NCI-H2196 (cell line): ENCODE measurements at regions not wholly inside any gene's neighbourhood (a gene's known extent, or its start where the extent isn't known, plus 50 kb on each side); places are given as distances from the start of the nearest gene placed in this dataset.
"Not testable (repeated sequence)": the region's sequence is repeated elsewhere in the genome, so short reads cannot be mapped to it uniquely, and the experiment has no call there.

Source experiments
- DNase-seq: peaks from one replicate; lab custom pipeline; 2025; ENCODE audit not compliant: unreplicated experiment; lab: John Stamatoyannopoulos, UW

GRCh38 chr13:81138353-81138980 lies 797.5 kb upstream of the SPRY2 start:
- no peak for DNase-seq

GRCh38 chr13:81133066-81133465 lies 792.1 kb upstream of the SPRY2 start:
- DNase-seq: no peak

GRCh38 chr13:81117416-81117815 lies 776.5 kb upstream of the SPRY2 start:
- no peak for DNase-seq

GRCh38 chr13:81116461-81117282 lies 775.7 kb upstream of the SPRY2 start:
- DNase-seq: no peak

GRCh38 chr13:81109026-81109425 lies 768.1 kb upstream of the SPRY2 start:
- no peak for DNase-seq

- no peak for DNase-seq
Observed at GRCh38 chr13:81106348-81106747, 765.4 kb upstream of the SPRY2 start.

- DNase-seq: no peak
Observed at GRCh38 chr13:81104035-81104715, 763.2 kb upstream of the SPRY2 start.

GRCh38 chr13:81102066-81102465 lies 761.1 kb upstream of the SPRY2 start:
- DNase-seq: not testable (repeated sequence)

- no peak for DNase-seq
Observed at GRCh38 chr13:81089371-81090157, 748.6 kb upstream of the SPRY2 start.

GRCh38 chr13:81080911-81081454 lies 740.1 kb upstream of the SPRY2 start:
- no peak for DNase-seq

- no peak for DNase-seq
Observed at GRCh38 chr13:81078048-81078447, 737.1 kb upstream of the SPRY2 start.

GRCh38 chr13:81069822-81070221 lies 728.9 kb upstream of the SPRY2 start:
- DNase-seq: not testable (repeated sequence)

- no peak for DNase-seq
Observed at GRCh38 chr13:81058916-81059290, 718.0 kb upstream of the SPRY2 start.

- DNase-seq: no peak
Observed at GRCh38 chr13:81058211-81058915, 717.4 kb upstream of the SPRY2 start.

- no peak for DNase-seq
Observed at GRCh38 chr13:81051873-81052272, 710.9 kb upstream of the SPRY2 start.

- DNase-seq: no peak
Observed at GRCh38 chr13:81048026-81048461, 707.1 kb upstream of the SPRY2 start.

GRCh38 chr13:81041761-81042160 lies 700.8 kb upstream of the SPRY2 start:
- no peak for DNase-seq

GRCh38 chr13:81031996-81032395 lies 691.1 kb upstream of the SPRY2 start:
- DNase-seq: no peak

- no peak for DNase-seq
Observed at GRCh38 chr13:81025091-81025490, 684.2 kb upstream of the SPRY2 start.

- DNase-seq: no peak
Observed at GRCh38 chr13:81021284-81021840, 680.4 kb upstream of the SPRY2 start.
